ENCODE measurements at regions not wholly inside any gene's neighbourhood (a gene's known extent, or its start where the extent isn't known, plus 50 kb on each side); places are given as distances from the start of the nearest gene placed in this dataset.

- TF ChIP-seq, protein P1, sequence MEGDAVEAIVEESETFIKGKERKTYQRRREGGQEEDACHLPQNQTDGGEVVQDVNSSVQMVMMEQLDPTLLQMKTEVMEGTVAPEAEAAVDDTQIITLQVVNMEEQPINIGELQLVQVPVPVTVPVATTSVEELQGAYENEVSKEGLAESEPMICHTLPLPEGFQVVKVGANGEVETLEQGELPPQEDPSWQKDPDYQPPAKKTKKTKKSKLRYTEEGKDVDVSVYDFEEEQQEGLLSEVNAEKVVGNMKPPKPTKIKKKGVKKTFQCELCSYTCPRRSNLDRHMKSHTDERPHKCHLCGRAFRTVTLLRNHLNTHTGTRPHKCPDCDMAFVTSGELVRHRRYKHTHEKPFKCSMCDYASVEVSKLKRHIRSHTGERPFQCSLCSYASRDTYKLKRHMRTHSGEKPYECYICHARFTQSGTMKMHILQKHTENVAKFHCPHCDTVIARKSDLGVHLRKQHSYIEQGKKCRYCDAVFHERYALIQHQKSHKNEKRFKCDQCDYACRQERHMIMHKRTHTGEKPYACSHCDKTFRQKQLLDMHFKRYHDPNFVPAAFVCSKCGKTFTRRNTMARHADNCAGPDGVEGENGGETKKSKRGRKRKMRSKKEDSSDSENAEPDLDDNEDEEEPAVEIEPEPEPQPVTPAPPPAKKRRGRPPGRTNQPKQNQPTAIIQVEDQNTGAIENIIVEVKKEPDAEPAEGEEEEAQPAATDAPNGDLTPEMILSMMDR (IDR thresholded peaks at IDR 0.05): no peak
- no peak for TF ChIP-seq POLR2A (IDR thresholded peaks at IDR 0.05)
- TF ChIP-seq EP300 (IDR thresholded peaks at IDR 0.05; ENCODE audit: low read depth): no peak
These were observed 163.6 kb upstream of the GRIN3A start for GRCh38 chr9:101902051-101902450.

Data from transverse colon (tissue), 3 donors.